Epithelial cell of proximal tubule (primary cell): ENCODE measurements at regions not wholly inside any gene's neighbourhood (a gene's known extent, or its start where the extent isn't known, plus 50 kb on each side); places are given as distances from the start of the nearest gene placed in this dataset.

Source experiments
- DNase-seq: peaks from one replicate; pipeline ENCODE4 v3.0.0-alpha.2; 2011; ENCODE audit warnings: low read depth
- H3K4me3 ChIP-seq: 2 replicates; pipeline ENCODE4 v1.5.1; 2011; ENCODE audit warnings: low read depth, mild to moderate bottlenecking, low read length
- CTCF ChIP-seq: conservative IDR thresholded peaks from 2 replicates; pipeline ENCODE4 v1.5.1; 2012; ENCODE audit warnings: low read depth, mild to moderate bottlenecking, low read length

- H3K4me3 ChIP-seq: no peak overlapping the region
- no peak for TF ChIP-seq CTCF
- no peak for DNase-seq
Measured at GRCh38 chr9:23497137-23497504, 328.9 kb downstream of the ELAVL2 start.

- no peak for DNase-seq
- TF ChIP-seq CTCF: no peak
- no peak overlapping the region for H3K4me3 ChIP-seq
Measured at GRCh38 chr9:23502004-23502403, 324.0 kb downstream of the ELAVL2 start.

GRCh38 chr9:23522952-23523351, 303.1 kb downstream of the ELAVL2 start:
- TF ChIP-seq CTCF: no peak
- H3K4me3 ChIP-seq: no peak overlapping the region
- DNase-seq: no peak

- no peak overlapping the region for H3K4me3 ChIP-seq
- TF ChIP-seq CTCF: no peak
- no peak for DNase-seq
Measured at GRCh38 chr9:23524607-23525155, 301.4 kb downstream of the ELAVL2 start.

GRCh38 chr9:23526806-23527205, 299.2 kb downstream of the ELAVL2 start:
- H3K4me3 ChIP-seq: no peak overlapping the region
- DNase-seq: no peak
- TF ChIP-seq CTCF: no peak

GRCh38 chr9:23532282-23532681, 293.8 kb downstream of the ELAVL2 start:
- H3K4me3 ChIP-seq: no peak overlapping the region
- DNase-seq: no peak
- TF ChIP-seq CTCF: no peak
